ENCODE measurements at regions not wholly inside any gene's neighbourhood (a gene's known extent, or its start where the extent isn't known, plus 50 kb on each side); places are given as distances from the start of the nearest gene placed in this dataset.

GRCh38 chr21:28160378-28160777 lies 832.3 kb downstream of the LTN1 start:
- TF ChIP-seq, protein P1, sequence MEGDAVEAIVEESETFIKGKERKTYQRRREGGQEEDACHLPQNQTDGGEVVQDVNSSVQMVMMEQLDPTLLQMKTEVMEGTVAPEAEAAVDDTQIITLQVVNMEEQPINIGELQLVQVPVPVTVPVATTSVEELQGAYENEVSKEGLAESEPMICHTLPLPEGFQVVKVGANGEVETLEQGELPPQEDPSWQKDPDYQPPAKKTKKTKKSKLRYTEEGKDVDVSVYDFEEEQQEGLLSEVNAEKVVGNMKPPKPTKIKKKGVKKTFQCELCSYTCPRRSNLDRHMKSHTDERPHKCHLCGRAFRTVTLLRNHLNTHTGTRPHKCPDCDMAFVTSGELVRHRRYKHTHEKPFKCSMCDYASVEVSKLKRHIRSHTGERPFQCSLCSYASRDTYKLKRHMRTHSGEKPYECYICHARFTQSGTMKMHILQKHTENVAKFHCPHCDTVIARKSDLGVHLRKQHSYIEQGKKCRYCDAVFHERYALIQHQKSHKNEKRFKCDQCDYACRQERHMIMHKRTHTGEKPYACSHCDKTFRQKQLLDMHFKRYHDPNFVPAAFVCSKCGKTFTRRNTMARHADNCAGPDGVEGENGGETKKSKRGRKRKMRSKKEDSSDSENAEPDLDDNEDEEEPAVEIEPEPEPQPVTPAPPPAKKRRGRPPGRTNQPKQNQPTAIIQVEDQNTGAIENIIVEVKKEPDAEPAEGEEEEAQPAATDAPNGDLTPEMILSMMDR (IDR thresholded peaks at IDR 0.05), result no peak
- no peak for TF ChIP-seq POLR2A (IDR thresholded peaks at IDR 0.05)
